ENCODE measurements at regions not wholly inside any gene's neighbourhood (a gene's known extent, or its start where the extent isn't known, plus 50 kb on each side); places are given as distances from the start of the nearest gene placed in this dataset.
"Not testable (repeated sequence)": the region's sequence is repeated elsewhere in the genome, so short reads cannot be mapped to it uniquely, and the experiment has no call there.

DNA sequence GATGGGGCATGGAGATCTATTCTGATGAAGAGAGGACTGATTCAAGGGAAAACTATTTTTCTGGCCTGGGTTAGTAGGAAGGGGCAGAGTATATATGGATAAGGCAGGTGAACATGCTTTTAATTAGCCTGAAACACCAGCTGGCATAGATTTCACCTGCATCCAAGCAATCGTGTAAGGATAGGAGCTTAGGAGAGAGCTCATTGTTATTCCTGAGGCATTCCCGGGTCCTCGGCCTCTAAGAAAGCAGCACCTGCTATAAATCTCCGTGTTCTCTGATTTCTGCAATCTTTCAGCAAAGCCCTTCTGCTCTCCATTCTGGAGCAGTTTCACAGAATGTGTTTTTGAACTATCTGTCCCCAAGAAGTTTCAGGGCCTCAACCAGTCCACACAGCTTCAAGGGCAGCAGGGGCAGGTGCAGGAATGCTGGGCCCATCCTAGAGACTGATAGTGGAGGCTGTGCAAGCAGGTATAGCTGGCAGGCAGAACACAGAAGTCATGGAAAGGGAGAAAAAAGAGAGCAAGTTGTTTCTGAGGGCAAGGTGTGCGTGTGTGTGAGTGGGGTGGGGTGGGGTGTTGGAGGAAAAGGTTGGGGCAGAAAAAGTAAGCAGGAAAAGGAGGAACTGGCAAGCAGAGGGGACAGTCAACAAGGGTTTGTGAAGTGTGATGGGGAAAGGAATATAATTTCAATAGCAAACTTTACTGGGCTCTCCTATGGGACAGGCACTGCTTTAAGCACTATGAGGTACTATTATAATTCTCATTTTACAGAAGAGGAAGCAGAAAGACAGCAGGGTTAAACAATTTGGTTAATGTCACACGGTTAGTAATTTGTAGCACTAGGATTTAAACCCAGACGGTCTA is 203.7 kb upstream of the SSTR1 start:
- ChIA-PET POLR2A (no interaction called here), CTCF (no interaction called here)
- no peak for ATAC-seq (ENCODE audit: low read depth)
- H3K36me3 Mint-ChIP-seq (ENCODE audit: low read depth) = no peaks in the 10 kb centered on the region
- H3K27ac Mint-ChIP-seq = no peak overlapping the region
- H3K4me3 Mint-ChIP-seq = no peak overlapping the region
- H3K27me3 Mint-ChIP-seq = no peaks in the 10 kb centered on the region
- H3K4me1 Mint-ChIP-seq = no peaks in the 10 kb centered on the region
- intact Hi-C loops (cut with micrococcal nuclease) = no loop called here
- H3K9me3 Mint-ChIP-seq = no peaks in the 10 kb centered on the region
- DNase-seq = no peak
- TF ChIP-seq, protein P1, sequence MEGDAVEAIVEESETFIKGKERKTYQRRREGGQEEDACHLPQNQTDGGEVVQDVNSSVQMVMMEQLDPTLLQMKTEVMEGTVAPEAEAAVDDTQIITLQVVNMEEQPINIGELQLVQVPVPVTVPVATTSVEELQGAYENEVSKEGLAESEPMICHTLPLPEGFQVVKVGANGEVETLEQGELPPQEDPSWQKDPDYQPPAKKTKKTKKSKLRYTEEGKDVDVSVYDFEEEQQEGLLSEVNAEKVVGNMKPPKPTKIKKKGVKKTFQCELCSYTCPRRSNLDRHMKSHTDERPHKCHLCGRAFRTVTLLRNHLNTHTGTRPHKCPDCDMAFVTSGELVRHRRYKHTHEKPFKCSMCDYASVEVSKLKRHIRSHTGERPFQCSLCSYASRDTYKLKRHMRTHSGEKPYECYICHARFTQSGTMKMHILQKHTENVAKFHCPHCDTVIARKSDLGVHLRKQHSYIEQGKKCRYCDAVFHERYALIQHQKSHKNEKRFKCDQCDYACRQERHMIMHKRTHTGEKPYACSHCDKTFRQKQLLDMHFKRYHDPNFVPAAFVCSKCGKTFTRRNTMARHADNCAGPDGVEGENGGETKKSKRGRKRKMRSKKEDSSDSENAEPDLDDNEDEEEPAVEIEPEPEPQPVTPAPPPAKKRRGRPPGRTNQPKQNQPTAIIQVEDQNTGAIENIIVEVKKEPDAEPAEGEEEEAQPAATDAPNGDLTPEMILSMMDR (IDR thresholded peaks at IDR 0.05) = no peak

DNA sequence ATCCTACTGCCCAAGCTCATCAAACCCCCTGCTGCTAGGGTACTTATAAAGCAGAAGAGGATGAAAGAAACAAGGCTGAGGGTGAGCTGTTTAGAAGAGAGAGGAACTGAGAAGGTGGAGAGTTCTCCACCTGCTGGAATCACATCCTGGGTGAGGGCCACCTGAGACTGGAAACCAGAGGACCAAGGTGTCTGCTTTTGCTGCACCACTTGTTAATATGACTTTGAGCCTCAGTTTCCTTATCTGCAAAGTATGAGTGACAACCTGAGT is 203.2 kb upstream of the SSTR1 start:
- Mint-ChIP-seq H3K4me1 (no peaks in the 10 kb centered on the region), H3K4me3 (no peak overlapping the region), H3K36me3 (ENCODE audit: low read depth) (no peaks in the 10 kb centered on the region), H3K27ac (no peak overlapping the region), H3K27me3 (no peaks in the 10 kb centered on the region), H3K9me3 (no peaks in the 10 kb centered on the region)
- ChIA-PET CTCF (no interaction called here), POLR2A (no interaction called here)
- intact Hi-C loops (cut with micrococcal nuclease) = no loop called here
- TF ChIP-seq, protein P1 (IDR thresholded peaks at IDR 0.05) = no peak
- DNase-seq (no peak), ATAC-seq (ENCODE audit: low read depth) (no peak)

DNA sequence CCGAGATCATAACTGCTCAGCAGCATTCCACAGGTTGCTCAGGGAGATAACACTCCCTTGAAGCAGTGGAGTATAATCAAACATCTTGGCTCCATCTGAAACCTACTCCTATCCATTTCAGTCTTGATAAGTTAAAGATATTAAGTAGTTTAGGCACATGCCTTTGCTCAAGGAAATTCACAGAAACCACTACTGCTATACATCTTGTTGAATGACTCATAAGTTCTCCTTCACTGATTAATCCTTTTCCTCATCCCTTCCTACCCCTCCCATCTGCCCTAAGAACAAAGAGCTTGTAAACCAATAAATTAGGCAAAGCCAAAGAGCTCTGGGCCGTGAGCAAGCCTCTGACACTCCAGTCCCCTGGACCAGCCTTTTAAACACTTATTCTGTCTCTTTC is 196.5 kb upstream of the SSTR1 start:
- H3K4me3 Mint-ChIP-seq; H3K27me3 Mint-ChIP-seq; H3K36me3 Mint-ChIP-seq (ENCODE audit: low read depth); intact Hi-C loops (cut with micrococcal nuclease); H3K27ac Mint-ChIP-seq; H3K4me1 Mint-ChIP-seq; DNase-seq; CTCF ChIA-PET; POLR2A ChIA-PET; ATAC-seq (ENCODE audit: low read depth): not testable (repeated sequence)
- H3K9me3 Mint-ChIP-seq = peaks cover 15% of the 10 kb centered on the region

DNA sequence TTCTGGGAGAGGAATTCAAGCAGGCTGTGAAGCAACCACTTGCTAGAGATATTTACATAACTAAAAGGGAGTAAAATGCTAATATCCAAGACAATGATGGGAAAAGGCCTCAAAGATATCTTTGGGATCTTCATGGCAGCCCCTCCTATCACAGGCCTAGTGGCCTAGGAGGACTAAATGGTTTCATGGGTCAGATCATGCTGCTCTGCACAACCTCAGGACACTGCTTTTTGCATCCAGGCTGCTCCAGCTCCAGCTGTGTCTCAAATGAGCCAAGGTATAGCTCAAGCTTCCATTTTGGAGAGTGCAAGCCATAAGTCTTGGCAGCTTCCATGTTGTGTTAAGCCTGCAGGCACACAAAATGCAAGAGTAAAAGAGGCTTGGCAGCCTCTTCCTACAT is 195.6 kb upstream of the SSTR1 start:
- POLR2A ChIA-PET = no interaction called here
- DNase-seq (no peak), ATAC-seq (ENCODE audit: low read depth) (no peak)
- TF ChIP-seq, protein P1 (IDR thresholded peaks at IDR 0.05) = no peak
- Mint-ChIP-seq H3K36me3 (ENCODE audit: low read depth) (no peaks in the 10 kb centered on the region), H3K27me3 (no peaks in the 10 kb centered on the region), H3K27ac (no peak overlapping the region), H3K4me1 (no peaks in the 10 kb centered on the region), H3K9me3 (peaks cover 15% of the 10 kb centered on the region), H3K4me3 (no peak overlapping the region)
- intact Hi-C loops (cut with micrococcal nuclease) = no loop called here
- CTCF ChIA-PET = no interaction called here

DNA sequence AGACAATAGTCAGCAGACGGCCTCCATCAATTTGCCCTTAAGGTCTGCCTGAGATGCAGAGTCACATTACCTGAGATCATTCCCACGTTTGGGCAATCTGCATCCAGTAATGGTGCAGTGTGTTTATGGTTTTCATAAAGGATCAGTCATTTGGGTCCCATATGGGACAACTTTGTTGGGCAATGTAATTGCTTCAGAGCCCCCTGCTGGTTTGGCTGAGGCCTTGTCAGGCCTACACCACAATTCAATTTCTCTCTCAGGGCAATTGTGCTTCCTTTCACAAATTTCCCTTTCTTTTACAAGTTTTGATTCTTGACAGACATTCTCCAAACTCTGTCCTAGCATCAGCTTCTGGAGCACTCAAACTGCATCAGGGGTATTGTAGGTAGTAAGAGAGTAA is 191.2 kb upstream of the SSTR1 start:
- intact Hi-C loops (cut with micrococcal nuclease) = no loop called here
- POLR2A ChIA-PET = no interaction called here
- H3K27ac Mint-ChIP-seq = no peak overlapping the region

More for the DNA sequence above, 191.2 kb upstream of the SSTR1 start:
- DNase-seq = no peak
- Mint-ChIP-seq H3K36me3 (ENCODE audit: low read depth) (no peaks in the 10 kb centered on the region), H3K4me1 (no peaks in the 10 kb centered on the region), H3K4me3 (no peak overlapping the region), H3K9me3 (peaks cover 8% of the 10 kb centered on the region), H3K27me3 (no peaks in the 10 kb centered on the region)
- ATAC-seq (ENCODE audit: low read depth) = no peak
- CTCF ChIA-PET = no interaction called here
- TF ChIP-seq, protein P1 (IDR thresholded peaks at IDR 0.05) = no peak
